GM12891 (cell line): ENCODE measurements at regions not wholly inside any gene's neighbourhood (a gene's known extent, or its start where the extent isn't known, plus 50 kb on each side); places are given as distances from the start of the nearest gene placed in this dataset.

Experiments used
- DNase-seq: peaks from one replicate; pipeline ENCODE4 v3.0.0; 2011; ENCODE audit warnings: low spot score; ENCODE audit not compliant: insufficient read length
- FAIRE-seq: peaks from 2 replicates; lab custom pipeline; 2011; peaks lifted over from hg19 to GRCh38; lab: Jason Lieb, UNC
- PAX5 ChIP-seq: IDR thresholded peaks from 2 replicates; pipeline ENCODE4 v1.6.1; 2011; ENCODE audit warnings: low read length, moderate library complexity, mild to moderate bottlenecking; ENCODE audit not compliant: insufficient read depth, severe bottlenecking
- POLR2A ChIP-seq: IDR thresholded peaks from 2 replicates; pipeline ENCODE4 v1.6.1; 2011; ENCODE audit warnings: low read depth, low read length, control low read depth
- POLR2AphosphoS5 ChIP-seq: IDR thresholded peaks from 2 replicates; pipeline ENCODE4 v1.6.1; 2011; ENCODE audit warnings: low read depth, low read length, control low read depth
- POU2F2 ChIP-seq: IDR thresholded peaks from 2 replicates; pipeline ENCODE4 v1.6.1; 2011; ENCODE audit warnings: low read depth, mild to moderate bottlenecking, control low read depth, low read length, moderate library complexity
- SPI1 ChIP-seq: IDR thresholded peaks from 2 replicates; pipeline ENCODE4 v1.6.1; 2011; ENCODE audit warnings: low read depth, low read length, control low read depth
- TAF1 ChIP-seq: IDR thresholded peaks from 2 replicates; pipeline ENCODE4 v1.6.1; 2011; ENCODE audit warnings: low read depth, low read length, control low read depth

GRCh38 chr9:115517335-115518075 is 399.5 kb upstream of the TNC start:
- DNase-seq, result no peak
- FAIRE-seq, result no peak
- TF ChIP-seq POLR2AphosphoS5 (no peak), POLR2A (no peak), POU2F2 (no peak), SPI1 (no peak), PAX5 (no peak), TAF1 (no peak)

- DNase-seq (no peak), FAIRE-seq (no peak)
- TF ChIP-seq POU2F2, result no peak
- TF ChIP-seq POLR2A, result no peak
- no peak for TF ChIP-seq TAF1
- TF ChIP-seq SPI1, result no peak
- no peak for TF ChIP-seq POLR2AphosphoS5
These were observed 402.7 kb upstream of the TNC start for GRCh38 chr9:115520646-115521045.

GRCh38 chr9:115522912-115523311 is 405.0 kb upstream of the TNC start:
- DNase-seq (no peak), FAIRE-seq (no peak)
- no peak for TF ChIP-seq POLR2AphosphoS5
- no peak for TF ChIP-seq POU2F2
- TF ChIP-seq TAF1, result no peak
- TF ChIP-seq SPI1, result no peak
- TF ChIP-seq POLR2A, result no peak
- no peak for TF ChIP-seq PAX5

- no peak for TF ChIP-seq TAF1
- TF ChIP-seq PAX5, result no peak
- no peak for TF ChIP-seq POLR2A
- TF ChIP-seq POLR2AphosphoS5, result no peak
- no peak for TF ChIP-seq SPI1
- TF ChIP-seq POU2F2, result no peak
- DNase-seq, result peak; percentile 0
- no peak for FAIRE-seq
These were observed 406.6 kb upstream of the TNC start for GRCh38 chr9:115524453-115525059.

GRCh38 chr9:115525111-115526058 is 407.4 kb upstream of the TNC start:
- FAIRE-seq (no peak), DNase-seq (no peak)
- TF ChIP-seq POLR2A (no peak), POLR2AphosphoS5 (no peak), POU2F2 (no peak), TAF1 (no peak), PAX5 (no peak), SPI1 (no peak)

GRCh38 chr9:115531410-115532125 is 413.6 kb upstream of the TNC start:
- FAIRE-seq (no peak), DNase-seq (no peak)
- TF ChIP-seq PAX5 (no peak), POLR2A (no peak), TAF1 (no peak), POLR2AphosphoS5 (no peak), POU2F2 (no peak), SPI1 (no peak)

GRCh38 chr9:115533511-115533910 is 415.6 kb upstream of the TNC start:
- FAIRE-seq (no peak), DNase-seq (no peak)
- TF ChIP-seq POU2F2 (no peak), POLR2AphosphoS5 (no peak), SPI1 (no peak), PAX5 (no peak), POLR2A (no peak), TAF1 (no peak)

GRCh38 chr9:115540091-115540490 is 422.1 kb upstream of the TNC start:
- DNase-seq, result no peak
- no peak for FAIRE-seq
- no peak for TF ChIP-seq POLR2AphosphoS5
- TF ChIP-seq POLR2A, result no peak
- no peak for TF ChIP-seq PAX5
- TF ChIP-seq SPI1, result no peak
- TF ChIP-seq POU2F2, result no peak
- no peak for TF ChIP-seq TAF1

GRCh38 chr9:115543511-115543910 is 425.6 kb upstream of the TNC start:
- FAIRE-seq, result no peak
- no peak for DNase-seq
- TF ChIP-seq POLR2AphosphoS5 (no peak), POLR2A (no peak), POU2F2 (no peak), SPI1 (no peak), TAF1 (no peak), PAX5 (no peak)
